Ectodermal cell (in vitro differentiated cells): ENCODE measurements at regions not wholly inside any gene's neighbourhood (a gene's known extent, or its start where the extent isn't known, plus 50 kb on each side); places are given as distances from the start of the nearest gene placed in this dataset.
"Not testable (repeated sequence)": the region's sequence is repeated elsewhere in the genome, so short reads cannot be mapped to it uniquely, and the experiment has no call there.

Source experiments
- H3K27ac ChIP-seq: 2 replicates; pipeline ENCODE4 v1.7.0; 2013; ENCODE audit warnings: mild to moderate bottlenecking, low read depth, low read length; ENCODE audit not compliant: insufficient read depth, poor library complexity, severe bottlenecking
- H3K27me3 ChIP-seq: 2 replicates; pipeline ENCODE4 v1.7.0; 2013; ENCODE audit warnings: mild to moderate bottlenecking, low read length; ENCODE audit not compliant: insufficient read depth, control insufficient read depth, poor library complexity, severe bottlenecking
- H3K36me3 ChIP-seq: one replicate; pipeline ENCODE4 v1.7.0; 2013; ENCODE audit warnings: low read length; ENCODE audit not compliant: control insufficient read depth, insufficient read depth
- H3K4me1 ChIP-seq: one replicate; pipeline ENCODE4 v1.7.0; 2013; ENCODE audit warnings: low read length; ENCODE audit not compliant: control insufficient read depth, insufficient read depth
- H3K4me3 ChIP-seq: 2 replicates; pipeline ENCODE4 v1.7.0; 2013; ENCODE audit warnings: low read depth, low read length, control low read depth; ENCODE audit not compliant: insufficient read depth
- H3K9me3 ChIP-seq: 2 replicates; pipeline ENCODE4 v1.7.0; 2013; ENCODE audit warnings: mild to moderate bottlenecking, low read length, moderate library complexity; ENCODE audit not compliant: control insufficient read depth
- WGBS, 2 experiments: methylation state at CpG; one replicate each; pipeline ENCODE4 v1.1.7; 2013; ENCODE audit warnings: missing lambda C conversion rate in 2 of 2; 5-methylcytosine and 5-hydroxymethylcytosine counted together

- H3K27ac ChIP-seq = no peak overlapping the region
- no peaks in the 10 kb centered on the region for H3K4me1 ChIP-seq
- H3K4me3 ChIP-seq = no peak overlapping the region
- H3K9me3 ChIP-seq = no peaks in the 10 kb centered on the region
- no peaks in the 10 kb centered on the region for H3K27me3 ChIP-seq
- H3K36me3 ChIP-seq = no peaks in the 10 kb centered on the region
- 86 to 88% methylated on average over 4 of the region's 4 CpGs for WGBS, 2 experiments
Measured at GRCh38 chr13:97757807-97758206, 195.7 kb upstream of the IPO5 start.

GRCh38 chr13:97758317-97758716, 195.2 kb upstream of the IPO5 start:
- Histone ChIP-seq H3K4me1 (no peaks in the 10 kb centered on the region), H3K27ac (no peak overlapping the region), H3K4me3 (no peak overlapping the region), H3K9me3 (no peaks in the 10 kb centered on the region), H3K27me3 (no peaks in the 10 kb centered on the region), H3K36me3 (no peaks in the 10 kb centered on the region)
- WGBS, 2 experiments = 59 to 60% methylated on average over 3 of the region's 3 CpGs

- WGBS, 2 experiments = 82 to 84% methylated on average over 2 of the region's 3 CpGs
Measured at GRCh38 chr13:97761796-97762540, 191.5 kb upstream of the IPO5 start.

GRCh38 chr13:97766749-97767148, 186.7 kb upstream of the IPO5 start:
- Histone ChIP-seq H3K27ac (no peak overlapping the region), H3K36me3 (no peaks in the 10 kb centered on the region), H3K9me3 (no peaks in the 10 kb centered on the region), H3K4me1 (no peaks in the 10 kb centered on the region), H3K27me3 (no peaks in the 10 kb centered on the region), H3K4me3 (no peak overlapping the region)
- WGBS, 2 experiments = 79 to 83% methylated on average over 1 of the region's 1 CpG

More at GRCh38 chr13:97761796-97762540, 191.5 kb upstream of the IPO5 start:
- Histone ChIP-seq H3K27ac (no peak overlapping the region), H3K9me3 (no peaks in the 10 kb centered on the region), H3K27me3 (no peaks in the 10 kb centered on the region), H3K36me3 (no peaks in the 10 kb centered on the region), H3K4me1 (no peaks in the 10 kb centered on the region), H3K4me3 (no peak overlapping the region)

GRCh38 chr13:97768134-97768533, 185.3 kb upstream of the IPO5 start:
- whole genome bisulfite sequencing, 2 experiments = 83% methylated on average over 3 of the region's 3 CpGs

GRCh38 chr13:97770231-97770630, 183.2 kb upstream of the IPO5 start:
- not testable (repeated sequence) for H3K4me3 ChIP-seq, H3K36me3 ChIP-seq, H3K27ac ChIP-seq, H3K9me3 ChIP-seq, H3K4me1 ChIP-seq, H3K27me3 ChIP-seq
- WGBS, 2 experiments = 90 to 94% methylated on average over 5 of the region's 5 CpGs

More at GRCh38 chr13:97768134-97768533, 185.3 kb upstream of the IPO5 start:
- Histone ChIP-seq H3K27me3 (no peaks in the 10 kb centered on the region), H3K36me3 (no peaks in the 10 kb centered on the region), H3K27ac (no peak overlapping the region), H3K4me3 (no peak overlapping the region), H3K9me3 (no peaks in the 10 kb centered on the region), H3K4me1 (no peaks in the 10 kb centered on the region)

GRCh38 chr13:97772466-97772865, 181.0 kb upstream of the IPO5 start:
- H3K4me1 ChIP-seq, H3K9me3 ChIP-seq, H3K27ac ChIP-seq, H3K36me3 ChIP-seq, H3K27me3 ChIP-seq, H3K4me3 ChIP-seq: not testable (repeated sequence)

- H3K27ac ChIP-seq, H3K27me3 ChIP-seq, H3K4me3 ChIP-seq, H3K9me3 ChIP-seq, H3K36me3 ChIP-seq, H3K4me1 ChIP-seq: not testable (repeated sequence)
- WGBS, 2 experiments = 79 to 82% methylated on average over 29 to 30 of the region's 34 CpGs
Measured at GRCh38 chr13:97774391-97775100, 178.9 kb upstream of the IPO5 start.

GRCh38 chr13:97780486-97780885, 173.0 kb upstream of the IPO5 start:
- Histone ChIP-seq H3K27ac (no peak overlapping the region), H3K36me3 (no peaks in the 10 kb centered on the region), H3K4me1 (no peaks in the 10 kb centered on the region), H3K9me3 (no peaks in the 10 kb centered on the region), H3K4me3 (no peak overlapping the region), H3K27me3 (no peaks in the 10 kb centered on the region)
- WGBS, 2 experiments = 72 to 88% methylated on average over 4 to 5 of the region's 5 CpGs

GRCh38 chr13:97781891-97782305, 171.6 kb upstream of the IPO5 start:
- no peaks in the 10 kb centered on the region for H3K36me3 ChIP-seq
- no peak overlapping the region for H3K4me3 ChIP-seq
- no peaks in the 10 kb centered on the region for H3K4me1 ChIP-seq
- H3K9me3 ChIP-seq = no peaks in the 10 kb centered on the region
- 96 to 100% methylated on average over 2 of the region's 2 CpGs for WGBS, 2 experiments
- H3K27me3 ChIP-seq = no peaks in the 10 kb centered on the region
- no peak overlapping the region for H3K27ac ChIP-seq
